H1 (cell line): ENCODE measurements at regions not wholly inside any gene's neighbourhood (a gene's known extent, or its start where the extent isn't known, plus 50 kb on each side); places are given as distances from the start of the nearest gene placed in this dataset.

ENCODE experiments used
- CTCF ChIA-PET: fragments of 300-600 bp; sonication (Branson Sonifier 250); formaldehyde crosslinking; loops from one replicate; lab custom pipeline; 2021; ENCODE audit not compliant: partially characterized antibody; lab: Charles Lee
- POLR2A ChIA-PET: fragments of 300-600 bp; sonication (Branson Sonifier 250); formaldehyde crosslinking; loops from one replicate; lab custom pipeline; 2021; ENCODE audit warnings: inconsistent platforms; ENCODE audit not compliant: partially characterized antibody; lab: Charles Lee
- DNase-seq, 2 experiments: peaks; one replicate each; pipeline versions ENCODE4 v3.0.0 to v3.0.0-alpha.2; 2010 to 2022; ENCODE audit warnings: low spot score in 2 of 2, low read depth in 1 of 2, mixed read lengths in 1 of 2
- FAIRE-seq: peaks from 2 replicates; lab custom pipeline; 2011; peaks lifted over from hg19 to GRCh38; lab: Jason Lieb, UNC
- H2AFZ ChIP-seq: 2 replicates; pipeline ENCODE4 v1.8.1; 2012; ENCODE audit warnings: low read length, inconsistent platforms
- H2AK5ac ChIP-seq: 2 replicates; pipeline ENCODE4 v1.6.1; 2013; ENCODE audit warnings: low read depth, low read length
- H2BK120ac ChIP-seq: replicated peaks from 2 replicates; pipeline ENCODE3; 2013; ENCODE audit warnings: low read depth, low read length, inconsistent platforms
- H2BK12ac ChIP-seq: 2 replicates; pipeline ENCODE4 v1.6.1; 2013; ENCODE audit warnings: low read depth, low read length
- H2BK15ac ChIP-seq: 2 replicates; pipeline ENCODE4 v1.6.1; 2013; ENCODE audit warnings: low read length
- H2BK20ac ChIP-seq: 2 replicates; pipeline ENCODE4 v1.6.1; 2013; ENCODE audit warnings: low read length
- H2BK5ac ChIP-seq: 2 replicates; pipeline ENCODE4 v1.6.1; 2013; ENCODE audit warnings: low read depth, low read length
- H3K14ac ChIP-seq: 2 replicates; pipeline ENCODE4 v1.6.1; 2013; ENCODE audit warnings: inconsistent platforms; ENCODE audit not compliant: insufficient read length
- H3K18ac ChIP-seq: 2 replicates; pipeline ENCODE4 v1.6.1; 2013; ENCODE audit warnings: low read length; ENCODE audit errors: extremely low read depth
- H3K23ac ChIP-seq: 2 replicates; pipeline ENCODE4 v1.6.1; 2013; ENCODE audit warnings: inconsistent platforms; ENCODE audit not compliant: insufficient read length
- H3K23me2 ChIP-seq: 2 replicates; pipeline ENCODE4 v1.6.1; 2013; ENCODE audit warnings: low read depth, low read length
- H3K27ac ChIP-seq: 2 replicates; pipeline ENCODE4 v1.6.1; 2011; ENCODE audit warnings: low read depth, low read length, inconsistent platforms
- H3K27me3 ChIP-seq, 4 experiments: replicated peaks in 1 of 4; 1 replicate in 1 of 4; 2 replicates in 3 of 4; pipeline versions ENCODE4 v1.6.1 to v1.8.1; 2011 to 2013; ENCODE audit warnings: low read length in 3 of 4, mild to moderate bottlenecking in 3 of 4, inconsistent platforms in 2 of 4, mixed read lengths in 2 of 4, moderate library complexity in 1 of 4; ENCODE audit not compliant: control insufficient read depth in 3 of 4, insufficient read depth in 3 of 4; ENCODE audit errors: extremely low read depth in 1 of 4
- H3K36me3 ChIP-seq, 4 experiments: 2 replicates each; pipeline versions ENCODE4 v1.6.1 to v1.8.1; 2011 to 2013; ENCODE audit warnings: mild to moderate bottlenecking in 4 of 4, low read length in 3 of 4, moderate library complexity in 2 of 4, control low read depth in 1 of 4, inconsistent platforms in 1 of 4; ENCODE audit not compliant: insufficient read depth in 4 of 4, control insufficient read depth in 2 of 4
- H3K4ac ChIP-seq: replicated peaks from 2 replicates; pipeline ENCODE3; 2013; ENCODE audit warnings: low read length, low read depth, mixed read lengths, inconsistent platforms; ENCODE audit not compliant: insufficient read length
- H3K4me1 ChIP-seq, 4 experiments: replicated peaks in 1 of 4; 1 replicate in 1 of 4; 2 replicates in 3 of 4; pipeline versions ENCODE4 v1.6.1 to v1.8.1; 2011 to 2013; ENCODE audit warnings: low read length in 3 of 4, inconsistent platforms in 2 of 4, mixed read lengths in 1 of 4; ENCODE audit not compliant: insufficient read depth in 4 of 4, control insufficient read depth in 3 of 4
- H3K4me2 ChIP-seq, 2 experiments: 2 replicates each; pipeline versions ENCODE4 v1.6.1 to v1.8.1; 2011 to 2013; ENCODE audit warnings: low read depth in 2 of 2, low read length in 2 of 2, control low read depth in 1 of 2, inconsistent platforms in 1 of 2, mild to moderate bottlenecking in 1 of 2; ENCODE audit not compliant: insufficient read depth in 1 of 2
- H3K4me3 ChIP-seq, 4 experiments: fragments of 200-600, 300-600 bp in 1 of 4; sonication (generic), shearing (Covaris generic), sonication (Bioruptor Twin) in 1 of 4; 2 replicates each; pipeline versions ENCODE4 v1.5.1 to v1.8.1; 2011 to 2016; ENCODE audit warnings: low read length in 4 of 4, low read depth in 3 of 4, control low read depth in 2 of 4, inconsistent platforms in 2 of 4, mild to moderate bottlenecking in 2 of 4, mixed read lengths in 1 of 4, moderate library complexity in 1 of 4; ENCODE audit not compliant: insufficient read depth in 2 of 4; ENCODE audit errors: extremely low read depth in 1 of 4
- H3K56ac ChIP-seq: replicated peaks from 2 replicates; pipeline ENCODE3; 2013; ENCODE audit warnings: low read depth, mild to moderate bottlenecking, mixed read lengths, low read length, inconsistent platforms; ENCODE audit not compliant: insufficient read length
- H3K79me1 ChIP-seq: 2 replicates; pipeline ENCODE4 v1.6.1; 2013; ENCODE audit warnings: low read depth, low read length, control low read depth
- H3K79me2 ChIP-seq, 2 experiments: 2 replicates each; pipeline versions ENCODE4 v1.6.1 to v1.8.1; 2012 to 2013; ENCODE audit warnings: low read length in 2 of 2, mild to moderate bottlenecking in 2 of 2, inconsistent platforms in 1 of 2; ENCODE audit not compliant: insufficient read depth in 2 of 2, control insufficient read depth in 1 of 2
- H3K9ac ChIP-seq, 4 experiments: replicated peaks in 1 of 4; 1 replicate in 1 of 4; 2 replicates in 3 of 4; pipeline versions ENCODE4 v1.6.1 to v1.8.1; 2011 to 2013; ENCODE audit warnings: low read depth in 3 of 4, low read length in 3 of 4, control low read depth in 2 of 4, mild to moderate bottlenecking in 2 of 4, moderate library complexity in 2 of 4, inconsistent platforms in 1 of 4; ENCODE audit errors: extremely low read depth in 1 of 4
- H3K9me3 ChIP-seq, 2 experiments: 2 replicates each; pipeline versions ENCODE4 v1.6.1 to v1.8.1; 2012 to 2013; ENCODE audit warnings: mild to moderate bottlenecking in 2 of 2, moderate library complexity in 2 of 2, control low read depth in 1 of 2, inconsistent platforms in 1 of 2, low read depth in 1 of 2, low read length in 1 of 2, mixed read lengths in 1 of 2; ENCODE audit not compliant: insufficient read depth in 2 of 2
- H4K20me1 ChIP-seq, 2 experiments: replicated peaks in 1 of 2; 2 replicates each; pipeline versions ENCODE3 to v1.8.1; 2011 to 2013; ENCODE audit warnings: inconsistent platforms in 2 of 2, low read length in 2 of 2, mild to moderate bottlenecking in 1 of 2; ENCODE audit not compliant: insufficient read depth in 2 of 2, control insufficient read depth in 1 of 2
- H4K5ac ChIP-seq: 2 replicates; pipeline ENCODE4 v1.6.1; 2013; ENCODE audit warnings: low read length, low read depth, mixed read lengths, inconsistent platforms; ENCODE audit not compliant: insufficient read length
- H4K8ac ChIP-seq: 2 replicates; pipeline ENCODE4 v1.8.0; 2013; ENCODE audit warnings: mild to moderate bottlenecking, moderate library complexity, low read length, inconsistent platforms; ENCODE audit not compliant: insufficient read depth; ENCODE audit errors: extremely low read depth
- H4K91ac ChIP-seq: replicated peaks from 2 replicates; pipeline ENCODE3; 2013; ENCODE audit warnings: low read length, mixed read lengths, inconsistent platforms; ENCODE audit not compliant: insufficient read length
- CTBP2 ChIP-seq: IDR thresholded peaks from 2 replicates; pipeline ENCODE4 v1.7.0; 2011; ENCODE audit warnings: borderline replicate concordance, mild to moderate bottlenecking, moderate library complexity, mixed read lengths, low read length; ENCODE audit not compliant: insufficient read depth, insufficient read length
- CTCF ChIP-seq, 3 experiments: IDR thresholded peaks; 1 replicate in 2 of 3; 2 replicates in 1 of 3; pipeline versions ENCODE4 v1.5.1 to v1.6.1; 2011; ENCODE audit warnings: low read length in 3 of 3, mild to moderate bottlenecking in 3 of 3, inconsistent platforms in 2 of 3, low read depth in 1 of 3, moderate library complexity in 1 of 3; ENCODE audit not compliant: insufficient read depth in 1 of 3; ENCODE audit errors: control extremely low read depth in 1 of 3
- E2F6 ChIP-seq: IDR thresholded peaks from 2 replicates; pipeline ENCODE4 v1.6.1; 2012; ENCODE audit warnings: inconsistent platforms
- EGR1 ChIP-seq: IDR thresholded peaks from 2 replicates; pipeline ENCODE4 v1.6.1; 2011; ENCODE audit warnings: low read depth, low read length, borderline replicate concordance
- FOSL1 ChIP-seq: IDR thresholded peaks from 2 replicates; pipeline ENCODE4 v1.6.1; 2011; ENCODE audit warnings: mild to moderate bottlenecking, low read depth, low read length, moderate library complexity; ENCODE audit not compliant: insufficient read depth
- JUN ChIP-seq: IDR thresholded peaks from 2 replicates; pipeline ENCODE4 v1.6.1; 2011; ENCODE audit warnings: low read depth, mild to moderate bottlenecking, improper control_type of control experiment, low read length
- KDM1A ChIP-seq: fragments of 200-600, 300-600 bp; sonication (generic); IDR thresholded peaks from 2 replicates; pipeline ENCODE4 v1.7.1; 2016; ENCODE audit warnings: mild to moderate bottlenecking, low read length, borderline replicate concordance
- POLR2A ChIP-seq, 2 experiments: IDR thresholded peaks; 1 replicate in 1 of 2; 2 replicates in 1 of 2; pipeline ENCODE4 v1.6.1; 2011; ENCODE audit warnings: low read depth in 2 of 2, low read length in 2 of 2, mild to moderate bottlenecking in 2 of 2; ENCODE audit errors: control extremely low read depth in 1 of 2
- POU5F1 ChIP-seq: IDR thresholded peaks from 2 replicates; pipeline ENCODE4 v1.6.1; 2011; ENCODE audit warnings: low read depth, mild to moderate bottlenecking, low read length, moderate library complexity
- RBBP5 ChIP-seq: IDR thresholded peaks from 2 replicates; pipeline ENCODE4 v1.7.1; 2012; ENCODE audit warnings: low read depth, mild to moderate bottlenecking, inconsistent platforms, low read length, moderate library complexity, borderline replicate concordance
- SP4 ChIP-seq: IDR thresholded peaks from 2 replicates; pipeline ENCODE4 v1.6.1; 2012; ENCODE audit warnings: low read length, inconsistent platforms
- SUZ12 ChIP-seq: fragments of 200-600 bp; sonication (generic); IDR thresholded peaks from 2 replicates; pipeline ENCODE4 v1.6.1; 2012; ENCODE audit warnings: mild to moderate bottlenecking, inconsistent platforms, low read length, moderate library complexity, mixed read lengths
- WGBS, 2 experiments: shearing (Covaris generic) in 1 of 2; methylation state at CpG; one replicate each; pipeline versions ENCODE4 v1.1.6 to v1.1.7; 2013 to 2015; ENCODE audit warnings: low lambda C conversion rate in 2 of 2, mixed read lengths in 2 of 2, inconsistent platforms in 1 of 2, low coverage in 1 of 2, missing lambda C conversion rate in 1 of 2; ENCODE audit not compliant: insufficient replicate concordance in 2 of 2, insufficient coverage in 1 of 2, insufficient read length in 1 of 2; ENCODE audit errors: extremely low coverage in 1 of 2, missing lambda C conversion rate in 1 of 2; 5-methylcytosine and 5-hydroxymethylcytosine counted together

- no peaks in the 10 kb centered on the region for H3K9me3 ChIP-seq
- WGBS, 2 experiments, result 90% methylated on average over 2 of the region's 2 CpGs; no CpG with 5 or more reads in 1 of the 2 experiments
- no peak overlapping the region for H3K14ac ChIP-seq
- H2BK5ac ChIP-seq, result no peak overlapping the region
- no peak overlapping the region for H4K91ac ChIP-seq
- no peak overlapping the region for H2AK5ac ChIP-seq
- no peak overlapping the region for H3K4ac ChIP-seq
- H2AFZ ChIP-seq, result no peak overlapping the region
- no peak overlapping the region for H3K56ac ChIP-seq
- H3K23ac ChIP-seq, result no peak overlapping the region
- no peak overlapping the region for H3K9ac ChIP-seq
- H3K36me3 ChIP-seq, result no peaks in the 10 kb centered on the region
- no peak overlapping the region for H2BK120ac ChIP-seq
- H2BK15ac ChIP-seq, result no peak overlapping the region
- DNase-seq (no peak), FAIRE-seq (no peak)
- H2BK12ac ChIP-seq, result no peak overlapping the region
- CTCF ChIA-PET, result interaction anchor here (0.9 to 4.7 kb wide), 7 partner anchors 9 to 199 kb away, joined by 3 to 41 read pairs (median 5); no protein-coding TSS in a partner anchor
- no peaks in the 10 kb centered on the region for H3K23me2 ChIP-seq
- no peak overlapping the region for H4K5ac ChIP-seq
- H2BK20ac ChIP-seq, result no peak overlapping the region
- POLR2A ChIA-PET, result interaction anchor here (1.0 kb wide), 1 partner anchor 135 kb away, joined by 3 read pairs; no protein-coding TSS in a partner anchor
- no peak overlapping the region for H4K8ac ChIP-seq
- no peak overlapping the region for H3K18ac ChIP-seq
- no peaks in the 10 kb centered on the region for H3K79me1 ChIP-seq
- no peaks in the 10 kb centered on the region for H3K79me2 ChIP-seq
- H3K4me1 ChIP-seq, result no peaks in the 10 kb centered on the region
- no peak overlapping the region for H3K4me3 ChIP-seq
- no peaks in the 10 kb centered on the region for H4K20me1 ChIP-seq
- no peak overlapping the region for H3K4me2 ChIP-seq
- no peaks in the 10 kb centered on the region for H3K27me3 ChIP-seq
- no peak overlapping the region for H3K27ac ChIP-seq
- TF ChIP-seq KDM1A, result no peak
- no peak for TF ChIP-seq POLR2A (IDR thresholded peaks at IDR 0.05; ENCODE audit: control extremely low read depth in 1 of 2, low read depth in 2 of 2, low read length in 2 of 2)
- no peak for TF ChIP-seq SP4
- no peak for TF ChIP-seq POU5F1
- no peak for TF ChIP-seq JUN
- no peak for TF ChIP-seq E2F6
- no peak for TF ChIP-seq RBBP5
- TF ChIP-seq SUZ12, result no peak
- TF ChIP-seq CTCF (IDR thresholded peaks at IDR 0.05; ENCODE audit: control extremely low read depth in 1 of 3, insufficient read depth in 1 of 3, low read depth in 1 of 3, low read length in 3 of 3), result no peak
- no peak for TF ChIP-seq CTBP2
- TF ChIP-seq EGR1, result no peak
- no peak for TF ChIP-seq FOSL1
Measured at GRCh38 chr2:41886757-41887156, 161.1 kb upstream of the PKDCC start.
